ENCODE measurements at regions not wholly inside any gene's neighbourhood (a gene's known extent, or its start where the extent isn't known, plus 50 kb on each side); places are given as distances from the start of the nearest gene placed in this dataset.

GRCh38 chr17:63358111-63358839 lies 87.8 kb downstream of the CYB561 start:
- Histone ChIP-seq H3K9me3 (ENCODE audit: control insufficient read depth in 1 of 2, low read length in 2 of 2) (no peaks in the 10 kb centered on the region), H3K27ac (ENCODE audit: low read depth, low read length) (no peak overlapping the region), H3K36me3 (ENCODE audit: control insufficient read depth in 1 of 2, insufficient read depth in 2 of 2, low read length in 2 of 2) (no peaks in the 10 kb centered on the region), H3K27me3 (ENCODE audit: control insufficient read depth in 1 of 2, insufficient read depth in 2 of 2, low read length in 2 of 2) (no peaks in the 10 kb centered on the region), H3K4me3 (ENCODE audit: low read depth in 1 of 2, low read length in 2 of 2) (no peak overlapping the region), H3K9ac (ENCODE audit: low read depth in 1 of 2, low read length in 2 of 2) (no peak overlapping the region), H3K4me1 (ENCODE audit: control insufficient read depth in 1 of 2, insufficient read depth in 2 of 2, low read length in 2 of 2) (peaks cover 5 to 23% of the 10 kb centered on the region in 2 donors)

- peaks cover 5 to 23% of the 10 kb centered on the region in 2 donors for H3K4me1 ChIP-seq (ENCODE audit: control insufficient read depth in 1 of 2, insufficient read depth in 2 of 2, low read length in 2 of 2)
- no peak overlapping the region for H3K9ac ChIP-seq (ENCODE audit: low read depth in 1 of 2, low read length in 2 of 2)
- H3K27ac ChIP-seq (ENCODE audit: low read depth, low read length) = no peak overlapping the region
These were observed 87.2 kb downstream of the CYB561 start for GRCh38 chr17:63358956-63359355.

GRCh38 chr17:63361182-63361581 lies 84.9 kb downstream of the CYB561 start:
- Histone ChIP-seq H3K9me3 (ENCODE audit: control insufficient read depth in 1 of 2, low read length in 2 of 2) (no peaks in the 10 kb centered on the region), H3K9ac (ENCODE audit: low read depth in 1 of 2, low read length in 2 of 2) (no peak overlapping the region)

More at GRCh38 chr17:63358956-63359355, 87.2 kb downstream of the CYB561 start:
- Histone ChIP-seq H3K4me3 (ENCODE audit: low read depth in 1 of 2, low read length in 2 of 2) (no peak overlapping the region), H3K36me3 (ENCODE audit: control insufficient read depth in 1 of 2, insufficient read depth in 2 of 2, low read length in 2 of 2) (no peaks in the 10 kb centered on the region), H3K9me3 (ENCODE audit: control insufficient read depth in 1 of 2, low read length in 2 of 2) (no peaks in the 10 kb centered on the region), H3K27me3 (ENCODE audit: control insufficient read depth in 1 of 2, insufficient read depth in 2 of 2, low read length in 2 of 2) (no peaks in the 10 kb centered on the region)

GRCh38 chr17:63362115-63362514 lies 84.0 kb downstream of the CYB561 start:
- Histone ChIP-seq H3K36me3 (ENCODE audit: control insufficient read depth in 1 of 2, insufficient read depth in 2 of 2, low read length in 2 of 2) (no peaks in the 10 kb centered on the region), H3K27ac (ENCODE audit: low read depth, low read length) (no peak overlapping the region), H3K9ac (ENCODE audit: low read depth in 1 of 2, low read length in 2 of 2) (no peak overlapping the region), H3K27me3 (ENCODE audit: control insufficient read depth in 1 of 2, insufficient read depth in 2 of 2, low read length in 2 of 2) (no peaks in the 10 kb centered on the region), H3K9me3 (ENCODE audit: control insufficient read depth in 1 of 2, low read length in 2 of 2) (no peaks in the 10 kb centered on the region), H3K4me3 (ENCODE audit: low read depth in 1 of 2, low read length in 2 of 2) (no peak overlapping the region), H3K4me1 (ENCODE audit: control insufficient read depth in 1 of 2, insufficient read depth in 2 of 2, low read length in 2 of 2) (peaks cover 0 to 1% of the 10 kb centered on the region in 2 donors)

More at GRCh38 chr17:63361182-63361581, 84.9 kb downstream of the CYB561 start:
- peaks cover 3 to 10% of the 10 kb centered on the region in 2 donors for H3K4me1 ChIP-seq (ENCODE audit: control insufficient read depth in 1 of 2, insufficient read depth in 2 of 2, low read length in 2 of 2)
- no peak overlapping the region for H3K27ac ChIP-seq (ENCODE audit: low read depth, low read length)
- H3K4me3 ChIP-seq (ENCODE audit: low read depth in 1 of 2, low read length in 2 of 2) = no peak overlapping the region
- H3K36me3 ChIP-seq (ENCODE audit: control insufficient read depth in 1 of 2, insufficient read depth in 2 of 2, low read length in 2 of 2) = no peaks in the 10 kb centered on the region
- H3K27me3 ChIP-seq (ENCODE audit: control insufficient read depth in 1 of 2, insufficient read depth in 2 of 2, low read length in 2 of 2) = no peaks in the 10 kb centered on the region

- Histone ChIP-seq H3K9ac (ENCODE audit: low read depth in 1 of 2, low read length in 2 of 2) (no peak overlapping the region), H3K27ac (ENCODE audit: low read depth, low read length) (no peak overlapping the region), H3K4me1 (ENCODE audit: control insufficient read depth in 1 of 2, insufficient read depth in 2 of 2, low read length in 2 of 2) (no peaks in the 10 kb centered on the region), H3K9me3 (ENCODE audit: control insufficient read depth in 1 of 2, low read length in 2 of 2) (no peaks in the 10 kb centered on the region), H3K36me3 (ENCODE audit: control insufficient read depth in 1 of 2, insufficient read depth in 2 of 2, low read length in 2 of 2) (no peaks in the 10 kb centered on the region), H3K27me3 (ENCODE audit: control insufficient read depth in 1 of 2, insufficient read depth in 2 of 2, low read length in 2 of 2) (no peaks in the 10 kb centered on the region), H3K4me3 (ENCODE audit: low read depth in 1 of 2, low read length in 2 of 2) (no peak overlapping the region)
These were observed 81.7 kb downstream of the CYB561 start for GRCh38 chr17:63364387-63364786.

- no peak overlapping the region for H3K4me3 ChIP-seq (ENCODE audit: low read depth in 1 of 2, low read length in 2 of 2)
- H3K9ac ChIP-seq (ENCODE audit: low read depth in 1 of 2, low read length in 2 of 2) = no peak overlapping the region
- H3K36me3 ChIP-seq (ENCODE audit: control insufficient read depth in 1 of 2, insufficient read depth in 2 of 2, low read length in 2 of 2) = no peaks in the 10 kb centered on the region
- no peaks in the 10 kb centered on the region for H3K27me3 ChIP-seq (ENCODE audit: control insufficient read depth in 1 of 2, insufficient read depth in 2 of 2, low read length in 2 of 2)
- H3K4me1 ChIP-seq (ENCODE audit: control insufficient read depth in 1 of 2, insufficient read depth in 2 of 2, low read length in 2 of 2) = no peaks in the 10 kb centered on the region
- H3K27ac ChIP-seq (ENCODE audit: low read depth, low read length) = no peak overlapping the region
- H3K9me3 ChIP-seq (ENCODE audit: control insufficient read depth in 1 of 2, low read length in 2 of 2) = no peaks in the 10 kb centered on the region
These were observed 81.2 kb downstream of the CYB561 start for GRCh38 chr17:63364944-63365343.

- Histone ChIP-seq H3K4me3 (ENCODE audit: low read depth in 1 of 2, low read length in 2 of 2) (no peak overlapping the region), H3K4me1 (ENCODE audit: control insufficient read depth in 1 of 2, insufficient read depth in 2 of 2, low read length in 2 of 2) (no peaks in the 10 kb centered on the region), H3K36me3 (ENCODE audit: control insufficient read depth in 1 of 2, insufficient read depth in 2 of 2, low read length in 2 of 2) (no peaks in the 10 kb centered on the region), H3K27me3 (ENCODE audit: control insufficient read depth in 1 of 2, insufficient read depth in 2 of 2, low read length in 2 of 2) (no peaks in the 10 kb centered on the region), H3K9me3 (ENCODE audit: control insufficient read depth in 1 of 2, low read length in 2 of 2) (no peaks in the 10 kb centered on the region), H3K9ac (ENCODE audit: low read depth in 1 of 2, low read length in 2 of 2) (no peak overlapping the region), H3K27ac (ENCODE audit: low read depth, low read length) (no peak overlapping the region)
These were observed 80.5 kb downstream of the CYB561 start for GRCh38 chr17:63365366-63366240.

- Histone ChIP-seq H3K27me3 (ENCODE audit: control insufficient read depth in 1 of 2, insufficient read depth in 2 of 2, low read length in 2 of 2) (no peaks in the 10 kb centered on the region), H3K9me3 (ENCODE audit: control insufficient read depth in 1 of 2, low read length in 2 of 2) (no peaks in the 10 kb centered on the region), H3K27ac (ENCODE audit: low read depth, low read length) (no peak overlapping the region), H3K9ac (ENCODE audit: low read depth in 1 of 2, low read length in 2 of 2) (no peak overlapping the region), H3K4me3 (ENCODE audit: low read depth in 1 of 2, low read length in 2 of 2) (no peak overlapping the region), H3K4me1 (ENCODE audit: control insufficient read depth in 1 of 2, insufficient read depth in 2 of 2, low read length in 2 of 2) (no peaks in the 10 kb centered on the region), H3K36me3 (ENCODE audit: control insufficient read depth in 1 of 2, insufficient read depth in 2 of 2, low read length in 2 of 2) (no peaks in the 10 kb centered on the region)
These were observed 79.9 kb downstream of the CYB561 start for GRCh38 chr17:63366241-63366566.

- Histone ChIP-seq H3K27ac (ENCODE audit: low read depth, low read length) (no peak overlapping the region), H3K9me3 (ENCODE audit: control insufficient read depth in 1 of 2, low read length in 2 of 2) (no peaks in the 10 kb centered on the region), H3K4me3 (ENCODE audit: low read depth in 1 of 2, low read length in 2 of 2) (no peak overlapping the region), H3K4me1 (ENCODE audit: control insufficient read depth in 1 of 2, insufficient read depth in 2 of 2, low read length in 2 of 2) (no peaks in the 10 kb centered on the region), H3K36me3 (ENCODE audit: control insufficient read depth in 1 of 2, insufficient read depth in 2 of 2, low read length in 2 of 2) (no peaks in the 10 kb centered on the region), H3K9ac (ENCODE audit: low read depth in 1 of 2, low read length in 2 of 2) (no peak overlapping the region), H3K27me3 (ENCODE audit: control insufficient read depth in 1 of 2, insufficient read depth in 2 of 2, low read length in 2 of 2) (no peaks in the 10 kb centered on the region)
These were observed 76.9 kb downstream of the CYB561 start for GRCh38 chr17:63369233-63369632.

GRCh38 chr17:63370696-63371095 lies 75.4 kb downstream of the CYB561 start:
- Histone ChIP-seq H3K27me3 (ENCODE audit: control insufficient read depth in 1 of 2, insufficient read depth in 2 of 2, low read length in 2 of 2) (no peaks in the 10 kb centered on the region), H3K4me3 (ENCODE audit: low read depth in 1 of 2, low read length in 2 of 2) (no peak overlapping the region), H3K36me3 (ENCODE audit: control insufficient read depth in 1 of 2, insufficient read depth in 2 of 2, low read length in 2 of 2) (no peaks in the 10 kb centered on the region), H3K9me3 (ENCODE audit: control insufficient read depth in 1 of 2, low read length in 2 of 2) (no peaks in the 10 kb centered on the region), H3K9ac (ENCODE audit: low read depth in 1 of 2, low read length in 2 of 2) (no peak overlapping the region), H3K27ac (ENCODE audit: low read depth, low read length) (no peak overlapping the region), H3K4me1 (ENCODE audit: control insufficient read depth in 1 of 2, insufficient read depth in 2 of 2, low read length in 2 of 2) (no peaks in the 10 kb centered on the region)

Measured in duodenal mucosa (tissue), 2 donors.